HG03354 (cell line): ENCODE measurements at regions not wholly inside any gene's neighbourhood (a gene's known extent, or its start where the extent isn't known, plus 50 kb on each side); places are given as distances from the start of the nearest gene placed in this dataset.
"Not testable (repeated sequence)": the region's sequence is repeated elsewhere in the genome, so short reads cannot be mapped to it uniquely, and the experiment has no call there.

Experiments used
- ATAC-seq: cut with Tn5 transposase; IDR thresholded peaks from one replicate; pipeline ENCODE4 v1.9.1; 2021; ENCODE audit warnings: mild to moderate bottlenecking; ENCODE audit not compliant: unreplicated experiment, poor library complexity, severe bottlenecking

DNA sequence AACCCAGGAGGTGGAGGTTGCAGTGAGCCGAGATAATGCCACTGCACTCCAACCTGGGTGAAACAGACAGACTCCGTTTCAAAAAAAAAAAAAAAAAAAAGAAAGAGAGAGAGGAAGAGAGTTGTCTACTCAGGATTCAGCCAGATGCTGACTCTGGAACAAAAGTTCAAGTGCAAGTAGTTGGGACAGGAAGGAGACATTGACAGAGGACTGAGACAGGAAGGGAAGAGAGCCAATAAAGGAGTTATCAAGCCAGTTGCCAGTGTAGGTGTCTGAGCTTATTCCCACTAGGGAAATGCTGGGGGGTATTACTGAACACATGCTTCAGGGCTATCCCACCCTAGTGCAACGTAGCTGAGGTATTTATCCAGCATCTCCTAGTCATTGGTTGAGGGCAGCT lies 147.7 kb upstream of the SLC1A3 start:
- ATAC-seq, result no peak

DNA sequence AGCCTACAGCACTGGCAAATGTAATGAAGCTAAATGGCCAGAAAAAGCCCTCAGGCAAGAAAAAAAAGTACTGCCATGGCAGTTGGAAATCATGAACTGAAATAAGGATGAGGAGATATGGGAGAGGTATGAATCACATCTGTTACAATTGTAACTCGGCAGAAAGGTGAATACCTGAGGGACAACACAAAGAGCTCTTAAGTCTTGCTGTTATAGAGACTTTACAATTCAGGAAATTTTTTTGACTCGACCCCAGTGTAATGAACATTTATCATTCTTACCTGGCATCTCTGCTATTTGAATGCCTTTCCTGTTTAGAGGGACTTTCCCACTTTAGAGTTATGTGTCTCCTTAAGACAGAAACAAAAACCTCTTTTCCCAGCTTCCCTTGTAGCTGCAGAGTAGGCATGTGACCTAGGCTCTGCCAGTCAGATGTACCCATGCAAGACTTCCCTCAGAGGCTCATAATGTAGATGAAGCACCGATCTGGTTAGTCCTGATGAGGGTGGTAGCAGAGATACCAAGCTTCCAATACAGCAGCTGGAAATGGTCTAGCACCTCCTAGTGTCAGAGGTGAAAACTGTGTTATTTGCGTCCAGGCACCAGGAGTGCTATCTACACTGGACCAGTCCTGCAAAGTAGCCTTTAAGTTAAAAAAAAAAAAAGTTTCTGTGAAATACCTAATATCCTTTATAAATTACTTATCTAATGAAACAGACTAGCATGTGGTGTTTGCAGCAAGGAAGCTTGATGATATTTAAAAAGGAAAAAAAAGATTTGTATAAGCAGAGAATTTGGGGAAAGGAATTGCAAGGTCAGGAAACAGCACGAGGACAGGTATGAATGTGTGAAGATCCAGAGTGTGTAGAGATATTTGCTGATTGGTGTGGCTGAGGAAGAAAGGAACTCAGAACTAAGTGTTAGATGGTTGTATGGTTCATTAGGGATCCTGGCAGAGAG lies 146.9 kb upstream of the SLC1A3 start:
- ATAC-seq, result no peak

DNA sequence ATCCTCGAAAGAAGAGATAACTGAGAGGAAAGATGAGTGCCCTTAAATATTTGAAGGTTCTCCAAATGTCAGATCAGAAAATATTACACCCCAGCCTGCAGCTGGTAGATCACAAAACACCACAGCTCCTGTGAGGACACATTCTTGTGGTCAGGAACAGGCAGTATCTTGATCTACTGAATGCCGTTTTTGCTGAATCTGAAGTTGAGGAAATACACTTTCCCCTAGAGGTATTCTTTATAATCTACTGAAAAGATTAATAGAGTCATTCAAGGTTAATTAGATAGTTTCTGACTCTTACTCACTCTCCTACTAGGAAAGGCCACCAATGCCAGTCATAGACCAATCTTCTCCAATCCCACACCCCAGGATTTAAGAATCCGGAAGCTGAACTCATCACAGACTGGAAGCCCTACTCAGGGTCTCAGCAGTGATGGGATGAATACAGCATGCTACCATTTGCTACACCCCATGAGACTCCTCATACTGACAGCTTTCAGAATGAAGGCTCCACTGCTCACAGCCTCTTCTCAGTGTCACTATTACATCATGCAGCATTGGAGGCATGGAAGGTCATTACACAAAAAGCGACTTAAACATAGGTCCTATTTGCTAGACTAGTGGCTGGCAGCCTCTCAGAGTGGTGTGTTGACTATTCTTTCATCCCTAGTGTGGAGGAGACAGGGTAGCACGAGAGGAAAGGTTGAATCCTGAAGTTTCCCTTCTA lies 143.9 kb upstream of the SLC1A3 start:
- no peak for ATAC-seq

DNA sequence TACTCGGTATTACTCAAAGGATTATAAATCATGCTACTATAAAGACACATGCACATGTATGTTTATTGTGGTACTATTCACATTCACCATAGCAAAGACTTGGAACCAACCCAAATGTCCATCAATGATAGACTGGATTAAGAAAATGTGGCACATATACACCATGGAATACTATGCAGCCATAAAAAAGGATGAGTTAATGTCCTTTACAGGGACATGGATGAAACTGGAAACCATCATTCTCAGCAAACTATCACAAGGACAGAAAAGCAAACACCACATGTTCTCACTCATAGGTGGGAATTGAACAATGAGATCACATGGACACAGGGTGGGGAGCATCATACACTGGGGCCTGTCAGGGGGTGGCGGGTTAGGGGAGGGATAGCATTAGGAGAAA lies 130.5 kb upstream of the SLC1A3 start:
- not testable (repeated sequence) for ATAC-seq

DNA sequence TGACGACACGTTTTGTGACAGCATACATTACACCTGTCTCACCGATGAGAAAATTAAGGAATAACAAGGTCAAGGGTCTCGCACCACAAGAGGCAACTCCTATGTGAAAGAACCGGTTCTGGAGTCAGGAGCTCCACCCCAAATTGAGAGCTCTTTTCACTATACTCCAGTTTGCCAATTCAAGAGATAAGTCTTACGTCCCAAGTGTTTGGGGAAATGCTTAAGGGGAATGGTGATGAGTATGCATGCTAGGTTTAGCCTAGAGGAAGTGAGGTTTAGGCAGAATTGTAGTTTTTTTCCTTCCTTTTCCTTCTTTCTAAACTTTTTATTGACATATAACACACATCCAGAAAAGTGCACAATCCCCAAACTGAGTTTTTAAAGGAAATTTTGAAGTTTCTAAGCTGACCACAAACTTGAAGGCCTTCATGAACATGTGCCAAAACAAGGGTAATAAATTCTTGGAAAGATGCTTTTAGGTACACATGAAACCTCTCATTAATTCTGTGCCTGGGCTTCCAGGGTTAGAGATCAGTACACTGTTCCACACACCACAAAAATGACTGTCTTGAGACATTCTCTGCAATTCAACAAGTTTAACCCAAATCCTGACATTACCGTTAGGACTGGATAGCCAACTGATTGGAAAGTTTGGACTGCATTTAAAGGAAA lies 127.6 kb upstream of the SLC1A3 start:
- ATAC-seq, result no peak

DNA sequence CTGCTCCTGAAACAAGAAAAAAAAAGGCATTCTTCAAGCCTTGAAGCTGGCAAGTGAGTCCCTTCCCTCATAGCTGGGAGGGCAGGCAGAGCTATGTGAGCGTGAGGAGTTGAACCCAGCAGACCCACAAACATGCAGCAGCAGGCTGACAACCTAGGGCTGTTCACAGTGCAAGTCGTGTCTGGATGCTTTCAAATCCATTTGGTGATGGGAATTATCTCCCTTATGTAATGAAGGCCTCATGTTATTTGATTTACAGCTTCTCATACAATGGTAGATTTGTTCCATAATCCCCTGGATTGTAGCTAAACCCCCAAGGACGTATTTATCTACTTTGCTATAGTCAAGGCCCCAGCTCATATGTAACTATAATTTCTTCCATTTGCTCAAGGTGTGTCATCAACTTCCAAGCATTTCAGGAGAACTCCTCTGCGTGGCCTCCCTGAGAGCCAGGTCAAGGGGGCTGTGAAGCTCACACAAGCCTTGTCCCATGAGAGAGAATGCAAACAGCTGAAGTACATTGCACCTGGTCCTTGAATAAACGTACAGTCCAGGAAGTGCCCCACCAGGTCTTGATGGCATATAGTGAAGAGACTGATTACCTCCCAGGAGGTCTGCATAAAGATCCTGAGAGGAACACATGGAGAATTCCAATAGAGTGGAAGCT lies 124.8 kb upstream of the SLC1A3 start:
- ATAC-seq, result no peak

DNA sequence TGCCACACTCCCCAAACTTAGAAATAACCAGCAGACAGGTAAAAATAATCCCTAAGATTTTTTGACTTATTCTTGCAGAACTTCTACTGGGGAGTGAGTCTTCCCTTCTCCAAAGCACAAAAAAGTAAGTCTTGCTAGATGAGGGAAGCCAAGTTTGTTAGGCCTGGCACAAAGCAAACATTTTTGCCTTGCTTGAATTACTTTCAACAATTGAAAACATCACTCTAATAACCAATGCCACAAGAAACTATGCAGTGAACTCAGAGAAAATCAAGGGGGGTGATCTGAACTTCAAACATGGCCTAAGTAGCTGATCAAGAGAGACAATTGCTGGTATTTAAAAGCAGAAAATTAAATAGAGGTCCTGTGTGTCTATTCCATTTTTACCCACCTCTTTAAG lies 123.6 kb upstream of the SLC1A3 start:
- no peak for ATAC-seq

DNA sequence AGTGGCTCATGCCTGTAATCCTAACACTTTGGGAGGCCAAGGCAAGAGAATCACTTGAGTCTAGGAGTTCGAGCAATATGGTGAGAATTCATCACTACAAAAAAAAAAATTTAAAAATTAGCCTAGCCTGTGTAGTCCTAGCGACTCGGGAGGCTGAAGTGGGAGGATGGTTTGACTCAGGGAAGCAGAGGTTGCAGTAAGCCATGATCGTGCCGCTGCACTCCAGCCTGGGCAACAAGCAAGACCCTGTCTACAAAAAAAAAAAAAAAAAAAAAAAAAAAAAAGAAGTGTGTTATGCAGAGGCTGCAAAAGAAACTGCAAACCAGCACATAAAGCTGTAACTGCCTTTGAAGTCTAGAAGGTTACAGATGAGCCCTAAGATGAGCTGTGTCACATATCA lies 116.9 kb upstream of the SLC1A3 start:
- no peak for ATAC-seq

DNA sequence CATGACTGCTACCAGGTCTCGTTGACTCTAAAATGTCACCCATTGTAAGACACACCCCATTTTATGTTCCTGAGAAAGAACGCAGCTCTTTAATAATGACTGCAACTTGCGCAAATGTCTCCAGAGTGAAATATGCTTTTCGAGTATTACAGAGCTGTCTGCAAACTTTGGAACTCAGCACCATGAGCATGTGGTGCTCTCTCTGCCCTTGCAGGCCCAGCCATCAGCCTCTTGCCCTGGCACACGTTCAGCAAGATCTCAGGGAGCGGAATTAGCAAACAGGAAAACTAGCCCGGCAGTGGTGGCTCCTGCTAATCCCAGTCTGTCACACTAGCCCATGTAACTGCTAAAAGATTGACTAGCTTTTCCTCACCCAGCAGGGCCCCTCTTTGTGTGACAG lies 114.5 kb upstream of the SLC1A3 start:
- ATAC-seq, result no peak

DNA sequence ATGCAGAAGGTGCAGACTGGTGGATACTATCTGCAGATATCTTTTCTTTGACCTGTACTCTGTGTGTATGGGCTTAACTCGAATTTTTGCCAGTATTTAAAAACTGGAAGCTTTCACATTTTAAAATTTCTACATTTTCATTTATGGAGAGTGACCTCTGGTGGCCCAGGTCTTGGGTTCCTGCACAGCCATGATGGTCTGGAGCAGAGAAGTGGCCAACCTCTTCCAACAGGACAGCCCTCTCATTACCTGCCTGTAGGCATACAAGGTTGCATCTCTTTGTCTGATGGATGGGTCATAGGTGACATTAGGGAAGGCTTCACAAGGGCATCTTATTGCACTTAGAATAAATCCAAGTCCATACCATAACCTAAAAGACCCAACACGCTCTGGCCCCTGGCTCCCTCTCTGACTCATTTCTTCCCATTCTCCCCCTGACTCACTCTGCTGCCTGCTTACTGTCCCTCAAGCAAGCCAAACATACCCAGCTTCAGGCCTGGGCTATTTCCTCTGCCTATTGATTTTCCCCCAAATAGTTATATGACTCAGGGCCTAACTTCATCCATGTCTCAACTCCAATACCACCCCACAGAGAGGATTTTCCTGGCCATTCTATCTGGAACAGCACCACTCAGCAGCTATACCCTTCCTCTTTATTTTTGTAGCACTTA lies 113.3 kb upstream of the SLC1A3 start:
- no peak for ATAC-seq

DNA sequence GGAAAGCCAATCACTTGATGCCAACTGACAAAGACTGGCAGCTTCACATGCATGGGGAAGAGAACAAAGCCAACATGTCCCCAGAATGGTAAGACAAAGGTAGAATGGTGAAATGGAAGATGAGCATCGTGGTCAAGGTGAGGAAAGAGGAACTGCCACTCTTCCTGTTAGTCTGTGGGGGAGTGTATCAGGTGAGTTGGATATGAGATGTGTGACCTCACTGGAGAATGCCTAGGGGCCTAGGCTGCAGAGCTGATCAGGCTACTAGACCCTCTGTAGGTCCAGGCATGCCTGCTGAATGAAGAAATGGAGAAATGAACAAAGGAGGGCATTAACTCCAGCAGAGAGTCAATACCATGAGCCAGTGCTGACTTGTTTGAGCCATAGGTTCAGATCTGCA lies 112.4 kb upstream of the SLC1A3 start:
- ATAC-seq, result no peak

DNA sequence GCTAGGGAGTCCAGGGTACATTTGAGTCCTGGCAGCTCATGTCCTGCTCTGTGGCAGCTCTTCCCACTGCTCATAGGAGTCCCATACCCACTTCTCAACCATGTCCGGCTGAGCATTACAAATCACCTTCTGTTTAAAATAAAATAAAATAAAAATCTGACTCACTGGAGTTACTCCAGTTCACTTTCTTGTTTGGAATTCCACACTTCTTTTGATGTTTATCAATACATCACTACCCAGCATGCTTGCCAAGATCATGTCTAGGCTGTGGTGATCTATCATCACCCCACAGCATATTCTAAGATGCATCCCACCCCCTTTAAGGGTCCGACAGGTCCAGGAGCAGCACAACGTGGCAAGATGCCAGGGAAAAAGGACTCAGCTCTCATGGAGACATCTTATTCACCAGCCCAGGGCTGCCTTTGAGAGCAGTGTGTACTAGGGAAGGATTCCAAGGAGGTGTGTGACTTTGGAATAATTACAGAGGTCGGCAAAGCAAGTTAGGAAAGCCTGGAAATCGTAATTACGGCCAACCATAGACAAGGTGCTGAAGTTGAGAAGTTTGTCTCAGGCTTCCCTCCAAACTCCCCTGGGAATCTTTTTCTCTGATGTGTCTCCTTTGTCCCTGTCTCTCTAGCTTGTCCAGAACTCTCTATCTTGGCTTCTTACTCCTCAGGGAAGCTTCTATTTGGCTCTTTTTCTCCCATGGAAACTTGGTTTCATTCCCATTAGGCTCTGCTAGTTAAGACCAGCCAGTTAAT lies 111.4 kb upstream of the SLC1A3 start:
- no peak for ATAC-seq

DNA sequence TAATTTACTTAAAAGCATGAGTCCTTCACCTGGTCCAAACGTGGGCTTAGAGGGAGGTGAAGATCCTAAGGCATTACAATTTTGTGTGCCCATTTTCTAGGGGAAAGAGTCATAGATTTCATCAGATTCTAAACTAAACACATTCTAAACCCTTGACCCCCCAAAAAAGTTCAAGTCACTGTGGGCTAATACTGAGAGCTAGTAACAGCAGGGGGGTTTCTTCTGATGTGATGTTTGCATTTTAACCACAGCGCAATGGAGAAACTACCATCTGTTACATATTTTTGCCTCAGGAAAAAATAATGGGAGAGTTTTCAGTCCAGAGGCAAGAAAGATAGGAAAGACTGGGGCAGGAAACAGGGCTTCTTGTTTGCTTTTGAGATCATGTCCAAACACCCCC lies 110.8 kb upstream of the SLC1A3 start:
- no peak for ATAC-seq

DNA sequence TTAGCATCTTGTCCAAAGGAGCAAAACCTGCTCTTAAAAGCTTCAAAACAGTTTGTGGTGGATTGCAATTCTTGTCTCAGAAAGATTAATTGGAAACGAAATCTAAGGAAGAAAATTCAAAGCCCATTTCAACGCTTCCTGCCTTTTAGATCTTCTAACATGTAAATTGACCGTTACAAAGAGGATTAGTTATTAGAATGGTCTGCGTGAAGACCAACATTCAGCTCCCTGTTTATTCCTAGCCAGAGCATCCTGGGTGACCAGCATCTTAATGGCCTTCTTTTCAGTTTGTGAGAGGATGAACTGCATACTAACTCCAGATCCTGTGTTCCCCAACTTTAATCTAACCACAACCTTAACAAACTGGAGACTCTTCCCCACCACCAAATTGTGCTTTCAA lies 109.9 kb upstream of the SLC1A3 start:
- no peak for ATAC-seq

DNA sequence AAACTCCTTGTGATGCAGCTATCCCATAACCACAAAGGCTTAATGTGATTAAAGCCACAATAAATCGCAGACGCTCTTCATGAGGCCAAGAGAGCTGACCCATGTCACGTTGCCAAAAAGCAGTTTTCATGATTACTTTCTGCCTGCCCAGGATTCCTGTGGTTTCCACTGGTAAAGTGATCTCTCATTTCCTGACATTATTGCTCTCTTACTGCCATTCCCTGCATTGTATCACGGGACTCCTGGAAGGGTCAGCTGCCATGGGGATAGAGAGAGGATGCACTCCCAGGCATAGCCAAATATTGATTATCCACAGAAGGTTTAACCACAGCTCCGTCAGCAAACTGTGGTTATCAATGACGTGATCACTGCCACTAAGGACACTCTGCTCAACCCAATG lies 103.8 kb upstream of the SLC1A3 start:
- no peak for ATAC-seq

DNA sequence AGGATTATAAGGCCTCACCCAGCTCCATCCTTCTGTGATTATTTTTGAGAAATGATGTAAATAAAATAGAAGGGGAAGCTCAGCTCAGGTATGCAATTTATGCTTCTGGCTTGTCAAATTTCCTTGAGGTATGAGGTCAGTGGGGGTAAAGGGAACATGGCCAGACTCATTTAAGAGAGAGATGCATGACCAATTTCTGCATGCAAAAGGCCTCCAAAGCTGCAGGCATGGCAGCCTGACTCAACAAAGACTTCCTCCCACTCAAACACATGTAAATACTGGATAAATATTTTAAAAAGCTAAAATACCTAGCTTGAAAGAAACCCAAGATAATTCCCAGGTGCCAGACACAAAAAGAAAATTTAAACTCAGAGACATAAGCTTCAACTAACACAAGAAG lies 101.4 kb upstream of the SLC1A3 start:
- no peak for ATAC-seq

DNA sequence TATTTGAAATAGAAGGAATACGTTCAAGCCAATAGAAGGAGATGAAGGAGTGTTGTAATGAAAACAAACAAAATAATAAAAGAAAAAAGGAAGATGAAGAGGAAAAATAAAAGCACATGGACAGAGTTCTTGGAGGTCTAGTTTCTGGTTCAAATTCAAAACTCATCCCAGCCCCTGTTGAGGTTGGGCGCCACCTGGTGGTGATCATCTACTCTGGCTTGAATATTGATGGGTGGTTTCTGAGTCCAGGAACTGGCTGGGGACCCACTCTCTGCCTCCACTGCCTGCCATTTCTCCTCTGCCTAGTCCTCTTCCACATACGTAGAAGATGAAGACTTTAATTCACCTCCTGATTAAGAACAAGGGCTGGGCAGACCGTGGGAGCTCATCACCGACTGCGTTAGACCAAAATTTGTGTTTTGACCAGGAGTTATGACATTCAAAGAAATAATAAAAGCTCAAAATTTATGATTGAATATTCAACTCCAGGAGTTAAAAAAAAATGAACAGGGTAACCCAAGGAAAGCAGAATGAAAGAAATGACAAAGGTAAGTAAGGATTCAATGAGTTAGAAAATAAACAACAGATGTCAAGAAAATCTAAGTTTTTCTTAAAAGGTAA lies 99.0 kb upstream of the SLC1A3 start:
- peak; percentile 79 for ATAC-seq

DNA sequence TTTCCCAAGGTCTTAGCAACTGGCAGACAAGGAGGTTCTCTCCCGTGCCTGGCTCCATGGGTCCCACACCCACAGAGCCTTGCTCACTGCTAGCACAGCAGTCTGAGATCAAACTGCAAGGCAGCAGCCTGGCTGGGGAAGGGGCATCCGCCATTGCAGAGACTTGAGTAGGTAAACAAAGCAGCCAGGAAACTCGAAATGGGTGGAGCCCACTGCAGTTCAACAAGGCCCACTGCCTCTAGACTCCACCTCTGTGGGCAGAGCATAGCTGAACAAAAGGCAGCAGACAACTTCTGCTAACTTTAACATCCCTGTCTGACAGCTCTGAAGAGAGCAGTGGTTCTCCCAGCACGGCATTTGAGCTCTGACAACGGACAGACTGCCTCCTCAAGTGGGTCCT lies 98.1 kb upstream of the SLC1A3 start:
- not testable (repeated sequence) for ATAC-seq
